ENCODE measurements at regions not wholly inside any gene's neighbourhood (a gene's known extent, or its start where the extent isn't known, plus 50 kb on each side); places are given as distances from the start of the nearest gene placed in this dataset.

DNA sequence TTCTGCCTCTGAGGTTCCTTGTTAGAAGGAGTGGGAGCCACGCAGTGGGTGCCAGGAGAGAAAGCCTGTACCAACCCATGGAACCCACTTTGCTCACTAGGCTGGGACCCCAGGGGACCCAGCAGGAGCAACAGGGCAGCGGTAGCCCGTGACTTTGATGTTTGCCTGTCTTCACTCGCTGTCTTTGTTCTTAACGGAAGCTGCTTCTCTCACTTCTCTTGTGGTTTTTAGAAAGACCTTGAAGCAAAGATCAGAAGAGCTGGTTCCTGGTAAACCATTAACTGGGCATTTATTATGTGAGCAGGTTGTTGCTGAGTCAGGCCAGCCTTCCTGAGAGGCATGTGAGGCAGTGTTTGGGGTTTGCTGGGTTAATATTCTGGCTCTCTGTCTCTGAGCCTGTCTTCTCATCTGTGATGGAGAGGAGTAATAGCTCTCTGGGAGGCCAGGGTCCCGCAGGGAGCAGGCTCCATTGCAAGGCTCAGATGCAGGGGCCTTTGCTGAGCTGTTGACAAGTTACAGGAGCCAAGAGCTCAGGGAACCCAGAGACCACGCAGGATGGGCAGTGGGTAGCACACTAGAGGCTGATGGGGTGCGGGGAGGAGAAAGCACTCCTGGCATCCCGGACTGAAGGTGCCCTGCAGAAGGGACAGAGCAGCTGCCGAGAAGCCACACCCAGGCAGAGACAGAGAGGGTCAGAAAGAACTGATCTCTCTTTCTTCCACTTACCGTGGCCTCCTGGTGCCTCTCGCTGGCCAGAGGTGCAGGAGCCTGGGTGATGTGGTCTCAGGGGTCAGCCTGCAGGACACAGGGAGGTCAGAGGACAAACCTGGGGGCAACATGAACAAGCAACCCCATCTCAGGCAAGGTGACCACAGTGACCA, 367.5 kb upstream of the C1orf174 start:
- no peak for DNase-seq (ENCODE audit: extremely low read depth in 1 of 2, low read depth in 1 of 2)

DNA sequence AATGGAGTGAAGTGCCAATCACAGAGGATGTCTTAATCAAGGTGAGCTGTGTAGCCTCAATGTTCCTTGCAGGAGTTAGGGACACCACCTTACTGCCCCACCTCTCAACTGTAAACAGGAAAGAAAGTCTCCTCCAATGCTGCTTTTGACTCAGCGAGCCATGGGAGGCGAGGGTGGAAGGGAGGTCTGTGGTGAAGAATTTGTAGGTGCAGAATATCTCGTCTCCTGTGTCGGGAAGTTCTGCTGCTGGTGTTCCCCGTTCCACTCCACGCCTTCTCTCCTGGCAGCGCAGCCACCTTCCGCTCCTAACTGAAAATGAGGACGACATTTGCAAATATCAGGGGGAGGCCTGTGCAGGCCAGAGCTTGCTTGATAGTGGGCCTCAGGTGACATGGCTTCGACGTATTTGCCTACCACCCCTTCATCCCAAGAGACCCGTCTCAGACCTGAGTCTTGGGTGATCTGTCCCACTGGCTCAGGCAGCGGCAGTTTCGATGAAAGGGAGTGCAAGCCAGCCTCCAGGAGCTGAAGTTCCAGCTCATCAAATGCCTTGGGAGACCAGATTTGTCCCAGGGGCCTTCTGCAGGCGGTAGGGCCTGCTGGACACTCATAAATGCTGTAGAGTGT, 368.3 kb upstream of the C1orf174 start:
- DNase-seq (ENCODE audit: extremely low read depth in 1 of 2, low read depth in 1 of 2): no peak

DNA sequence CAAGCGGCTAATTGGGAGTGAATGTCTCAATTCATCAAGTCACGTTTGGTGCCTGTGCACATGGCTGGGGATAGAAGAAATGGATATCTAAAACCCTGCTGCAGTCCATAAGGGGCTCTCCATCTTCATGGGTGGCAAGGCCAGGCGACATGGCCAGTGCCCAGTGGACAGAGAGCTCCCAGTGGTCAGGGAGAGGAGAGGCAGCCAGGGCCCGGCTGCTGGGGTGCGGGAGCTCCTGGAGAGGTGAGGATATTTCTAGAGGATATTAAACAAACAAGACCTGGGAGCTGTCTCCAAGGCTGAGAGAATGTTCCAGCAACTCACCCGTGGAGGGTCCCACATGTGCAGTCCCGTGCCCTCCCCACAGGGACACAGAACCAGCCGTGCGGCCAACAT, 368.8 kb upstream of the C1orf174 start:
- no peak for DNase-seq (ENCODE audit: extremely low read depth in 1 of 2, low read depth in 1 of 2)

DNA sequence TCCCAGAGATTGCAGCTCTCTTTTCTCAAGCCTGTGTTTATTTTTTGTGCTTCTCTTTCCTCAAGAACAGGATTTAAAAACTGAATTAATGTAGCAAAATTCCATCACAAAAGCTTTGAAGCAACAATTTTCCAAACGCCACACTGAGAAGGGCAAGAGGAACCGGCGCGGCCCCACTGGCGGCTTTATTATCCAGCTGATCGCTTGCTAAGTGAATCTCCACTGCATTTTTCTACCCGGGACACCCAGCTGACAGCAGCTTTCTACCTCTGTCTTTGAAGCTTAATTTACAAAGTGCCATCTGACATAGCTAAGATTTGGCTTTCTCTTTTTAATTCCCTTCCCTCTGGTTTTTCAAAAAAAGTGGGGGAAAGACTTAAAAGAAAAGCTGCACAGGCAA, 369.3 kb upstream of the C1orf174 start:
- DNase-seq (ENCODE audit: extremely low read depth in 1 of 2, low read depth in 1 of 2): no peak

DNA sequence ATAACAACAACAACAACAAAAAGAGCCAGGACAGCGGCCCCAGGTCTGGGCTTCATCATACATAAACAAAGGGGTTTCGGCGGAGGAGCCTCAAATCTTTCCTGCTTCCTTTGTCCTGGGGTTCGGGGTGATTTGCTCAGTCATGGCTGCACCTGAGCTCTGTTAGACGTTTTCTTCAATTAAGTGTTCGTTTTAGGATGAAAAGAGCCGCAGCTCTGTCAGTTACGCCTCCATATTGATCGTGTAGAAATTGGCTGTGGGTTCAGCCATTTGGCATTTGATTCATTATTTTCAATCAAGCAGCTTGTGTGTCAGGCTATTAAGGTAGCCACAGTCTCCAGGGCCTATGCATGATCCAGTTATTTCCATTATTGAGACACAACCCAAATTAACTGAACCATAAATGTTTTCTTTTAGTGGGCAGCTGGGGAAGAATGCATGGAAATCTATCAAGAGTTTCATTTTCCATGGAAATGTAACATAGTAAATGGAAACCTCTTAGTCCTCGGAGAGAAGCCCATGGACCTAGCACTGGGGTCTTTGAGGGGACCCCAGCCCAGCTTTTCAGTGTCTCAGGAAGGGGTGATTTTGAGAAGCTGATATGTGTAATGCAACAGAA, 370.0 kb upstream of the C1orf174 start:
- DNase-seq (ENCODE audit: extremely low read depth in 1 of 2, low read depth in 1 of 2): no peak

DNA sequence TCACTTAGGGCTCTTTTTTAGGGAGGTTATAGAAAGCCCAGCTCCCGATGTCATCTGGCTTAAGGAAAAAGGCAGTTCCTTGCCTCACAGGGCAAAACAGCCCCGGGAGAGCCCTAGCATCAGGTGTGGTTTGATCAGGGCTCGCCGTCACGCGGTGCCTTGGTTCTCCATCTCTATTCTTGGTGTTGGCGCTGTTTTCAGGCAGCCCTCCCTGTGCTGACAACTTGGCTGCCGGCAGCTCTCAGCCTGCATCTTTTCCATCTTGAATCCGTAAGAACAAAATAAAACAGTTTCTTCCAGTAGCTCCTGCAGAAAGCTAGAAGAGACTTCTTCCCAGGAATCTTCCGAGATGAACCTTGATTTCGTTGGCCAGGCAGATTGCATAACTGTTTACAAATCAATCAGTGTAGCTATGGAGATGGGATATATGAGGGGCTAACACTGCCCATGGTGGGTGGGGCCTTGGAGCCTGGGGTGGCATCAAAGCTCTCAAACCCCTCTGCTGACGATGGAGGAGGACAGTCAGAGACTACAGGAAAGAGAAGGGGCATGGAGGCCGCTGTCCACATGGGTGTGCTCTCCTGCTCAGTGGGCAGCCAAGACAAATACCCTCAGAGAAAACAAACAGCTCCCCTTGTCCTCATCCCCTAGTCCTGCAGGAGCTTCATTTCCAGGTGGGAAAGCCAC, 370.7 kb upstream of the C1orf174 start:
- no peak for DNase-seq (ENCODE audit: extremely low read depth in 1 of 2, low read depth in 1 of 2)

DNA sequence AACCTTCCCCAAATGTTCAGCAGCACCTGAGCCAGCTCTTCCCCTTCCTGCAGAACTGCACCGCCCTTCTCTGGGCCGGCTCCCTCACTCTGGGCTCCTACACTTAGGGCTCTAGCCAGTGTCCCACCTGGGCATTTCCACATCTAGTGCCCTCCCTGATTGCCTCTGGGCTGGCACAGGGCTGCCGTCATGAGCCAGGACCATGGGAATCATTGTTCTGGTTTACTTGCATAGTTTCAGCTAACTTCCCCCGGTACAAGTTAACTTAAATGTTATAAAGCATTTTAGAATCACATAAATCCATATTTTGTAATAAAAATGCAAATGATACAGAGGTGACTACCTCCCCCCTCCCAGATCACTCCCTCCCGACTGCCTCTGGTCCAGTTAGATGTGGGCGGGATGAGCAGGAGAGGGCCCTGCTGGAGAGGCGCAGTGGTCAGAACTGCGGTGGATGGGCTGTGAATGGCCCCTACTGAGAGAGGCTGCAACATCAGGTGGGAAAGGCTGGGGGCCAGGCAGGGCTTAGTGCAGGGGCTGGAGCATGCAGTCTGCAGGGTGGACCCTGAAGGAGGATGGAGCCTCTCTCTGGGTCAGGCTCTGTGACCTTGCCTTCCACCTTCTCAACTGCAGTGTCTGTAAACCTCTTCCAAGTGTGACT, 371.4 kb upstream of the C1orf174 start:
- DNase-seq (ENCODE audit: extremely low read depth in 1 of 2, low read depth in 1 of 2): no peak

DNA sequence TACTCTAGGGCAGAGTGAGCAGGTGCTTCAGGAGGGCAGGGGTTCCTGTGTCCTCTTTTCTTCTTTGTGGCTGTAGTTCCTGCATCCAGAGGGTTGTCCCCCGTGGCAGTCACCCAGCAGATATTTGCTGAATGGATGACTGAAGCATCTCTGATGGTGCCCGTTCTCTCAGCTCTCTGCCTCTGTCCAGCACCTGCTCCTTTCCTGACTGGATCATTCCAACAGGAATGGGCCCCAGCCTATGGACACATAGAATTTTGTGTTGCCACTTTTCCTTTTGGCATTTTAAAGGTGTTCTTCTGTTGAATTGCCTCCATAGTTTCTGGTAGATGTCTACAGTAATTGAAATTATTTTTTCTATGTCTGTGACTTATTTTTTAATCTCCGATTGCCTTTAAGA, 372.5 kb upstream of the C1orf174 start:
- no peak for DNase-seq (ENCODE audit: extremely low read depth in 1 of 2, low read depth in 1 of 2)

DNA sequence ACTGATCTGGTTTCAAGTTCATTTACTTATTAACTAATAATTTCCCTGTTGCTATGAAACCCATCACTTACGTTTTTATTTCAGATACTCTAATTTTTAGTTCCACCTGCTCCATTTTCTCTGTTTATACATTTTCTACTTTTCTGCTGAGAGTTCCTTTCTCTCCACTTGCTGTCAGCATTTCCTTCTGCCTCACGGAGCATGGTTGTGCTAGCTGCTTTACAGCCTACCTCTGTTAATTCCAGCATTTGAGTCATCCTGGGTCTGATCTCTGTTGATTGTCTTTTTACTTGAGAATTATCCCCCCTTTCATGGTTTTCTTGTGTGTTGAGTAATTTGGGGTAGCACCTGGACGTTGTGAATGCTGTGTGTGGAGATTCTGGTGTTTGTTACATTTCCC, 373.2 kb upstream of the C1orf174 start:
- no peak for DNase-seq (ENCODE audit: extremely low read depth in 1 of 2, low read depth in 1 of 2)

DNA sequence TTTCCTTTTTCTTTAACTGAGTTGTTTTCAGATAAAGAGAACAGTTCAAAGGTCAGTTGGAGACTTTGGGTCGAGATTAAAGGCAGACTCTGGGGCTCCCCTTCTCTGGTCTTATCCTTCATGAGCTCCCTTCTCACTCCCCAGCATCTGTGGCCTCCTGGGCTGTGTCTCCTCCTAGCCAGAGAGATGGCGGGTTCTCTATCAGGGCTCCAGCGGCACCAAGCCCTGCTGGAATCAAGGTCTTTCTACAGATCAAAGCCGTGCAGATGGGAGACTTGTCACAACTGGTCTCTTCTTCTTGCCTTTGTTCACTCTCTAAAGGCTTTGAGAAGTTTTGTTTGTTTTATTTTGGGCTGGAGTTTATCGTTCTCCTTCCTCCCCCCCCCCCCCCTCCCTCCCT, 373.7 kb upstream of the C1orf174 start:
- DNase-seq (ENCODE audit: extremely low read depth in 1 of 2, low read depth in 1 of 2): no peak

DNA sequence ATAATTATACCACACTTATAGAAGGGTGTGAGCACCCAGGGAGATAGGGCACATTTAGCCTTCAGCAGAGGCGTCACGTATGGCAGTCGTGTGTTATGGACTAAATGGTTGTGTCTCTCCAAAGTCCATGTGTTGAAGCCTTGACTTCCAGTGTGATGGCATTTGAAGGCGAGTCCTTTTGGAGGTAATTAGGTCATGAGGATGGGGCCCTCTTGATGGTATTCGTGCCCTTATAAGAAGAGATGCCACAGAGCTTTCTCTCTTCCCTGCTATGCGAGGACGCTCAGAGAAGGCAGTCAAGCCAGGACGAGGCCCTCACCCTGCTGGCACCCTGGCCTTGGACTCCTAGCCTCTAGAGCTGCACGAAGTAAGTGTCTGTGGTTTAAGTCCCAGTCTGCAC, 375.0 kb upstream of the C1orf174 start:
- no peak for DNase-seq (ENCODE audit: extremely low read depth in 1 of 2, low read depth in 1 of 2)

DNA sequence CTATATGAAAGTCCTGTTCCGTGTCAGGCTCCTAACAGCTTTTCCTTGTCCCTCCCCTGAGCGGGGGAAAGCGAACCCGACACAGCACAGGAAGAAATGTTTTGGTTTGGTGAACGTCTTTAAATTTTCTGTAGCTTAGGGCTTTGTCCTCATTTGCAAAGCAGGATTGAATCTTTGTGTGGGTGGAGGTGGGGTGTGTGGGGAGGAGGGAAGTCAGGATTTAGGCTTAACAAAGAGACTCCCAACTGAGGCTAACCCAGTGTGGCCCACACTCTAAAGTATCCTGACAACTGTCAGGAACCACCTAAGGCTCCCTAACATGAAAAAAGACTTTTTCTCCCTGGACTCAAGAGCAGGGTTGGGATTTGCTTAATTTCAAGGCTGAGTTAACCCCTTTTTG, 376.2 kb upstream of the C1orf174 start:
- no peak for DNase-seq (ENCODE audit: extremely low read depth in 1 of 2, low read depth in 1 of 2)

DNA sequence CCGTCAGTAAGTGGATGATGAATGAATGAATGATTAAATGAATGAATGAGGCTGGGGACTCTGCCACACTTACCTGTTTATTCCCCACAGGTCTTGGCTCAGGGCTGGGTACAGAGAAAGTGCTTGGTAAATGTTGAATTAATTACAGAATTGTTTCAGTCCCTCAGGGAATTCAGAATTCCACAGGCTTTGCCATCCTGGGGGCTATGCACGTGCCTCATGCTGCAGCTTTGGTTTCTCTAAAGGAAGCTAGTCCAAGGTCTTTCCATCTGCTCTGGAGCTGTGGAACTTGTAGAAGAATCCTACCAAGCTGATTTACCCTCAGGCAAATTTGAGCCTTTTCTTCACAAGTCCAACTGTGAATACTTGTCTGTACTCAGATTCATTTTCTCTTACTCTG, 376.8 kb upstream of the AJAP1 start:
- DNase-seq (ENCODE audit: extremely low read depth in 1 of 2, low read depth in 1 of 2): no peak

DNA sequence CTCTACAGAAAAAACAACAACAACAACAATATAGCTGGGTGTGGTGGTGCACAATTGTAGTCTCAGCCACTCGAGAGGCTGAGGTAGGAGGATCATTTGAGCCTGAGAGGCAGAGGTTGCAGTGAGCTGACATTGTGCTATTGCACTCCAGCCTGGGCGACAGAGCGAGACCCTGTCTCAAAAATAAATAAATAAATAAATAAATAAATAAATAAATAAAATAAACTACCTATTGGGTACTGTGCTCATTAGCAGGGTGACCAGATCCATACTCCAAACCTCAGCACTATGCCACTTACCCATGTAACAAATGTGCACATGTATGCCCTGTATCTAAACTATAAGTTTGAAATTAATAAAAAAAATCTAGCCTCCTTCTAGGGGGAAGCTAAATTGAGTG, 369.4 kb upstream of the AJAP1 start:
- DNase-seq (ENCODE audit: extremely low read depth in 1 of 2, low read depth in 1 of 2): no peak

DNA sequence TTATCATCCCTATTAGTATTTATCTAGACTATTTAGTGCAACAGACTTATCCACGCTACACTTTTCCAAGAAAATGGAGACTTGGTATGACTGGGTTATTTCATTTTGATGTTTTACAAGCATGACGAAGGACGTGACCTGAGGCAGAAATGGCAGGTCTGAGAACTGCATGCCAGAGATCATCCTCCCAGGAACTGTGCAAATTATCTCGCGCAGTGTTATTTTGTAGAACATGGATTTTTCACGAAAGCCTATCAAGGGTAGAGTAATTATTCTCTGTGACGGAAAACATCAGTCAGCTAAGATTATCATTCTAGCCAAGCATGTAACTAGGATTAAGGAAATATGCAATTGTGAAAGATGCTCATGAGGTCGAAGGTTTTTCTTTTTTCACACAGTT, 361.5 kb upstream of the AJAP1 start:
- no peak for DNase-seq (ENCODE audit: extremely low read depth in 1 of 2, low read depth in 1 of 2)

DNA sequence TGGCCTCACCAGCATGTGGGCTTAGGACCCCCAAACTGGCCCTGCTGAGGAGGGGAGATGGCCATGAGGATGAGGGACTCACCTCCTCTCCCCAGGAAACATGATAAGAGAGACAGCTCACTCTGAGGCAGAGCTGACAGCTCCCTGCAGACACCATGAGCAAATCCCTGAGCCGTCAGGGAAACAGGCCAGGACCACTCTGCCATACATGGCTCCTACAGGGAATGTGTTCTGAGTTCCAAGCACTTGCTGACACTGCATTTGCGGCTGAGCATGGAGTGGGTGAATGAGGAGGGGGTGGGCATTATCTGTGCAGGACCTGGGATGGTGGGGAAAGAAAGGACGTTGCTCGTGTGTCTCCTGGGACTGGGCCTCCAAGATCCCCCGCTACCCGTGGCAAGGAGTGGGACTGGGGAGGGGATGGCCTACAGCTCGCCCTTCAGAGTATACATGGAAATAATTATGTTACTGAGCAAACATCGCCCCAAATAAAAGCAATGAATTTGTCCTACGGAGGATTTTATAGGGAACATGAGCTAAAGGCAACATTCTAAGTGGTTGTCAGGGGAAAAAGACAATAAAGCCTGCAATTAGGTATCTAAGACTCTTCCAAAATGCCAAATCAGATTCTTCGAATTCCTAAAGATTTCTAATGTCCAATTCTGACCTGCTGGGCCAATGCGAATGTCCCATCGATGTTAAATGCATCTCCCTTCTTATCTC, 355.9 kb upstream of the AJAP1 start:
- DNase-seq (ENCODE audit: extremely low read depth in 1 of 2, low read depth in 1 of 2): no peak

DNA sequence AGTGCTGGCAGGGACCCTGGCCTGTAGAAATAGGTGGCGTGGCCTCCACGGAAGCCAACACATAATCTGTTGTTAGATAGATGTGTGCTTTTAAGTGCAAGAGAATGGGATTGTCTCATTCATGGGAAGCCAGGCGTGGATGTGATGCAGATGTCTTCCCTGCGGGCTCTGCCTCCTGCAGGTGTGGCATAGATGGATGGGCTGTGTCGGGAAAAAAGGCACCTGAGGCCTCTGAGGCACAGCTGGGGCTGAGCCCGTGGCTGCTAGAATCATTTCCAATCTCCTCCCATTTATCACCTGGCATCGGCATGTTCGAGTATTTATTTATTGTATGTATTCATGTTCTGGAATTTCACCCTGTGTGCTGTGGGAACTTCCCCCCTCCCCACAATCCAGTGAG, 353.4 kb upstream of the AJAP1 start:
- DNase-seq (ENCODE audit: extremely low read depth in 1 of 2, low read depth in 1 of 2): no peak

DNA sequence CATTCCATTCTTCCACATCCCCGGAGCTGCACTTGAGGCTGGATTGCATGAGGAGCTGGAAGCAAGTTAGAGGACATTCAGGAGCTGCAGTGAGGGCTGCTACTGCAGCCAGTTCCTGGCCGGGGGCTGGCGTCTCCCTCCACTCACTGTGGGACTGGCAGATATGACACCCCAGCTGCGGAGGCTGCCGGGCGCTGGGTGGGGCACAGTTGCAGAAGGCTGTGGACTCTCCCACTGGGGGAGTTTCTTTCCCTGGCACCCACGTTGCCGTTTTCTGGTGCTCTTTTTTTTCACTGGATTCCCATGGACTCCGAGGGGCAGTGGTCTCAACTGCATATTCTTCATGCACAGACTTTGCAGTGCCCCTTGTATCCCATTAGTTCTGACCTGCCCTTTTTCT, 351.1 kb upstream of the AJAP1 start:
- no peak for DNase-seq (ENCODE audit: extremely low read depth in 1 of 2, low read depth in 1 of 2)

DNA sequence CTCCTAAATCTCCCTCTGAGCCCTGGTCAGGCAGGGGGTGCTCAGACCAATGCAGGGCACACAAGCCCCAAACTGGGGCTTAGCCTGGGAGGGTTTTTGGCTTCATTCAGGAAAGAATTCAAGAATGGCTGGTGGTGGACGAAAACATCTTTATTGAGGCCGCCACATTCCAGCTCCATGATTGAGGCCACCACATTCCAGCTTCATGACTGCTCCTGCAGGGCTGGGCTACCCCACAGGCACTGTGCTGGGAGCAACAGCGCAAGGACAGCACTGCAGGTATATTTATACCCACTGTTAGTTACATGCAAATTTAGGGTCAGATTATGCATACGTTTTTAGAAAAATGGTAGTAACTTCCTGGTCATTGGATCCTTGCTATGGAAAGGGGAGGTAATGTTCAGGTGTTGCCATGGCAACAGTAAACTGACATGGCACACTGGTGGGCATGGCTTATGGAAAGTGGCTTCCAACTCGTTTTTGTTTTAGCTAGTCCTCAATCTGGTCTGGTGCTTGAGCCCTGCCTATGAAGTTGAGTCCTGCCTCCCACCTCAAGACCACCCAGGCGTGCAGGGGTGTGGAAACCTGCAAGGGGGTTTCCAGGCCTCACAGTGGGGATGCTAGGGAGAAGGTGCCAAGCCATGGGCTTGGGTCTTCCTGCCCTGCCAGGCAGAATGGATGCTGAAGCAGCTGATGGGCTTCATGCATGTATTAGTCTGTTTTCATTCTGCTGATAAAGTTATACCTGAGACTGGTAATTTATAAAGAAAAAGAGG, 348.7 kb upstream of the AJAP1 start:
- no peak for DNase-seq (ENCODE audit: extremely low read depth in 1 of 2, low read depth in 1 of 2)

All from stimulated activated CD8-positive, alpha-beta memory T cell treated with anti-CD3 and anti-CD28 coated beads, Interleukin-7, amount 100 ng/mL, for 48 hours (primary cell).